ENCODE measurements at regions not wholly inside any gene's neighbourhood (a gene's known extent, or its start where the extent isn't known, plus 50 kb on each side); places are given as distances from the start of the nearest gene placed in this dataset.

GRCh38 chr1:192445241-192445640, 128.4 kb downstream of the RGS21 start:
- TF ChIP-seq TOE1 (IDR thresholded peaks at IDR 0.05; ENCODE audit: borderline replicate concordance), result no peak
- no peak for TF ChIP-seq TOE1 (CRISPR knock-in tag; IDR thresholded peaks at IDR 0.05; ENCODE audit: borderline replicate concordance, low read depth)
- TF ChIP-seq POLR2AphosphoS5 (IDR thresholded peaks at IDR 0.05; ENCODE audit: control insufficient read depth, insufficient read depth, low read depth, low read length), result no peak
- TF ChIP-seq NRF1 (conservative IDR thresholded peaks at IDR 0.05 in 1 of 2, IDR thresholded peaks at IDR 0.05 in 1 of 2), result no peak
- no peak for TF ChIP-seq KDM4B (IDR thresholded peaks at IDR 0.05; ENCODE audit: borderline replicate concordance in 2 of 2, low read depth in 1 of 2)
- no peak for TF ChIP-seq TGIF2 (CRISPR knock-in tag; IDR thresholded peaks at IDR 0.05)
- TF ChIP-seq USF2 (CRISPR knock-in tag; IDR thresholded peaks at IDR 0.05), result no peak
- no peak for TF ChIP-seq SMARCA4 (IDR thresholded peaks at IDR 0.05)

Measured in K562 (cell line).